ENCODE measurements at regions not wholly inside any gene's neighbourhood (a gene's known extent, or its start where the extent isn't known, plus 50 kb on each side); places are given as distances from the start of the nearest gene placed in this dataset.

DNA sequence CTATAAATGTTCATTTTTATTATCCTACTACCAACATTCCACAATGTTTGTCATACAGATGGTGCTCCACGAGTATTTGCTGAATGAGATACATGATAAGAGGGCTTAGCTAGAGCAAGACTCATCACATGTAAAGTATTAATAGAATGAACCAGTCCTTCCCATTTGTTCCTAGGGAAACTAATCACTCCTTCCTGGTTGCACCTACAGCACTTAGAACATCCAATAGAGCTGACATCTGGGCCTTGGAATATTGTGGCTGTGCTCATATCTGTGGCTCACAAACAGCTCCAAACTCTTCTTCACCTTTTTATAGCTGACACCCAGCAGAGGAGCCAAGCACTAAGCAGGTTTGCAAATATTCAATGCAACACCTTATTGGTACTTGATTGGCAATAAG is 91.9 kb upstream of the C1GALT1 start:
- no peaks in the 10 kb centered on the region for H3K4me1 ChIP-seq (ENCODE audit: low read length)
- no peaks in the 10 kb centered on the region for H3K9me2 ChIP-seq (replicated peaks; ENCODE audit: insufficient read depth, low read length)
- H3K79me2 ChIP-seq (ENCODE audit: low read length), result no peaks in the 10 kb centered on the region
- no peaks in the 10 kb centered on the region for H4K20me1 ChIP-seq (ENCODE audit: insufficient read depth, low read length)
- H3K36me3 ChIP-seq (replicated peaks; ENCODE audit: insufficient read depth, low read length), result no peaks in the 10 kb centered on the region
- DNase-seq, result no peak
- no peak overlapping the region for H2AFZ ChIP-seq (ENCODE audit: low read length)
- no peaks in the 10 kb centered on the region for H3F3A ChIP-seq (ENCODE audit: insufficient read depth, low read length)
- H3K9ac ChIP-seq (ENCODE audit: low read length), result no peak overlapping the region
- H3K27ac ChIP-seq (ENCODE audit: low read length), result no peak overlapping the region
- no peaks in the 10 kb centered on the region for H3K27me3 ChIP-seq (replicated peaks; ENCODE audit: insufficient read depth, low read length)
- H3K4me2 ChIP-seq (ENCODE audit: low read depth, low read length), result no peak overlapping the region
- H3K9me3 ChIP-seq (replicated peaks; ENCODE audit: insufficient read depth, low read length), result no peaks in the 10 kb centered on the region
- H3K4me3 ChIP-seq (ENCODE audit: low read length), result no peak overlapping the region
- TF ChIP-seq EZH2 (optimal IDR thresholded peaks at IDR 0.05; ENCODE audit: low read depth, low read length), result no peak
- TF ChIP-seq, protein P1, sequence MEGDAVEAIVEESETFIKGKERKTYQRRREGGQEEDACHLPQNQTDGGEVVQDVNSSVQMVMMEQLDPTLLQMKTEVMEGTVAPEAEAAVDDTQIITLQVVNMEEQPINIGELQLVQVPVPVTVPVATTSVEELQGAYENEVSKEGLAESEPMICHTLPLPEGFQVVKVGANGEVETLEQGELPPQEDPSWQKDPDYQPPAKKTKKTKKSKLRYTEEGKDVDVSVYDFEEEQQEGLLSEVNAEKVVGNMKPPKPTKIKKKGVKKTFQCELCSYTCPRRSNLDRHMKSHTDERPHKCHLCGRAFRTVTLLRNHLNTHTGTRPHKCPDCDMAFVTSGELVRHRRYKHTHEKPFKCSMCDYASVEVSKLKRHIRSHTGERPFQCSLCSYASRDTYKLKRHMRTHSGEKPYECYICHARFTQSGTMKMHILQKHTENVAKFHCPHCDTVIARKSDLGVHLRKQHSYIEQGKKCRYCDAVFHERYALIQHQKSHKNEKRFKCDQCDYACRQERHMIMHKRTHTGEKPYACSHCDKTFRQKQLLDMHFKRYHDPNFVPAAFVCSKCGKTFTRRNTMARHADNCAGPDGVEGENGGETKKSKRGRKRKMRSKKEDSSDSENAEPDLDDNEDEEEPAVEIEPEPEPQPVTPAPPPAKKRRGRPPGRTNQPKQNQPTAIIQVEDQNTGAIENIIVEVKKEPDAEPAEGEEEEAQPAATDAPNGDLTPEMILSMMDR (IDR thresholded peaks at IDR 0.05; ENCODE audit: low read length), result no peak
- no peak for TF ChIP-seq EZH2phosphoT487 (IDR thresholded peaks at IDR 0.05; ENCODE audit: low read length)

DNA sequence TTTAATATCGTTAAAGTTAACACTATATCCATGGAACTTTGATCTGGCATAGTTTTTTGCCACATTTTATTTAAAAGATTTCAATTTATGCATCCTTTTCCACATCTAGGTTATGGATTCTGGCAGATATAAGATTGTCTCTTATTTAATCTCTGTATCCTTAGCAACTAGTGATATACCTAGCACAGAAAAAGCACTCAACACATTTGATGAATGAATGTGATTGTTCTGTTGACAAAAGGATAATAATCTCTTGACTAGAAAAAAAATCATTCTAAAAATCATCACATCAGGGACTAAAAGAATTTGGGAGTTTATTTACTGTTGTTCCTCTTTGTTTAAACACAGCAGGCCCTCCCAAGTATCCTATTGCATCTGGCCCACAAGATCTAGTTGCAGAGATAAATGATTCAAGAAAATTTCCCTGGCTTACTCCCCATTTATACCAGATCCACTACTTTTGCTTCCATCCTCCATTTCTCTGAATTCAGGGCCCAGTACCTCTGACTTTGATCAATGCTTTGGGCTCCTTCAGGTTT is 84.0 kb upstream of the C1GALT1 start:
- TF ChIP-seq EZH2phosphoT487 (IDR thresholded peaks at IDR 0.05; ENCODE audit: low read length) (no peak), EZH2 (optimal IDR thresholded peaks at IDR 0.05; ENCODE audit: low read depth, low read length) (no peak)
- TF ChIP-seq, protein P1 (IDR thresholded peaks at IDR 0.05; ENCODE audit: low read length), result no peak
- no peak for DNase-seq
- Histone ChIP-seq H3K9me3 (replicated peaks; ENCODE audit: insufficient read depth, low read length) (no peaks in the 10 kb centered on the region), H3K27ac (ENCODE audit: low read length) (no peak overlapping the region), H3K79me2 (ENCODE audit: low read length) (no peaks in the 10 kb centered on the region), H3K4me3 (ENCODE audit: low read length) (no peak overlapping the region), H4K20me1 (ENCODE audit: insufficient read depth, low read length) (no peaks in the 10 kb centered on the region), H3K4me2 (ENCODE audit: low read depth, low read length) (no peak overlapping the region), H2AFZ (ENCODE audit: low read length) (no peak overlapping the region), H3K27me3 (replicated peaks; ENCODE audit: insufficient read depth, low read length) (no peaks in the 10 kb centered on the region), H3K9ac (ENCODE audit: low read length) (no peak overlapping the region), H3K36me3 (replicated peaks; ENCODE audit: insufficient read depth, low read length) (no peaks in the 10 kb centered on the region), H3K9me2 (replicated peaks; ENCODE audit: insufficient read depth, low read length) (no peaks in the 10 kb centered on the region), H3K4me1 (ENCODE audit: low read length) (peaks cover 3% of the 10 kb centered on the region; the same call in 1 of the 2 replicates), H3F3A (ENCODE audit: insufficient read depth, low read length) (no peaks in the 10 kb centered on the region)

GRCh38 chr7:7099584-7100014 is 82.7 kb upstream of the C1GALT1 start:
- Histone ChIP-seq H2AFZ (ENCODE audit: low read length) (no peak overlapping the region), H3K27me3 (replicated peaks; ENCODE audit: insufficient read depth, low read length) (no peaks in the 10 kb centered on the region), H3K4me2 (ENCODE audit: low read depth, low read length) (no peak overlapping the region), H3K4me1 (ENCODE audit: low read length) (peaks cover 3% of the 10 kb centered on the region; the same call in 1 of the 2 replicates), H3K9me3 (replicated peaks; ENCODE audit: insufficient read depth, low read length) (no peaks in the 10 kb centered on the region), H4K20me1 (ENCODE audit: insufficient read depth, low read length) (no peaks in the 10 kb centered on the region), H3K9me2 (replicated peaks; ENCODE audit: insufficient read depth, low read length) (no peaks in the 10 kb centered on the region), H3K36me3 (replicated peaks; ENCODE audit: insufficient read depth, low read length) (no peaks in the 10 kb centered on the region), H3K79me2 (ENCODE audit: low read length) (no peaks in the 10 kb centered on the region), H3K9ac (ENCODE audit: low read length) (no peak overlapping the region), H3K27ac (ENCODE audit: low read length) (no peak overlapping the region), H3F3A (ENCODE audit: insufficient read depth, low read length) (no peaks in the 10 kb centered on the region), H3K4me3 (ENCODE audit: low read length) (no peak overlapping the region)
- TF ChIP-seq EZH2phosphoT487 (IDR thresholded peaks at IDR 0.05; ENCODE audit: low read length), result no peak
- DNase-seq, result no peak

DNA sequence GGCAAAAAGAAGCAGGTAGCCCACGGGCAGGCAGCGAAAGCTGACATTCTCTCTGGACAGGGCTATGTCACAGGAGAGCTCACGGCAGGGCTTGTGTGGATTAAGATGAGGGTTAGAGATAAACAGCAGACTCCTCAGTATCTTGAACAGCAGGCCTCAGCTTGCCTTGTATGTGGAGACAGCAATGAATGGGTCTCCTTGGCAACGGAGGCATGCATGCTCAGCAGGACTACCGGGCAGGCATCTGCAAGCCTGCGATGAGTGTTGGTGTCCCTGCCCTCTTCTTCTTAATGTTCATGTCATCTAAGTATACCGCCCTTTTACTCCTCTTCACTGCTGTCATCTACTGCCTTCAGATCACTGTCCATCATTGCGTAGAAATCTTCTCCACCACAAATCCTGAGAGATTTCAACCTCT is 81.9 kb upstream of the C1GALT1 start:
- H3K9ac ChIP-seq (ENCODE audit: low read length), result no peak overlapping the region
- no peak overlapping the region for H3K4me2 ChIP-seq (ENCODE audit: low read depth, low read length)

More for the DNA sequence above, 81.9 kb upstream of the C1GALT1 start:
- Histone ChIP-seq H2AFZ (ENCODE audit: low read length) (no peak overlapping the region), H3K9me3 (replicated peaks; ENCODE audit: insufficient read depth, low read length) (no peaks in the 10 kb centered on the region), H3K36me3 (replicated peaks; ENCODE audit: insufficient read depth, low read length) (no peaks in the 10 kb centered on the region), H3K4me3 (ENCODE audit: low read length) (no peak overlapping the region), H3K9me2 (replicated peaks; ENCODE audit: insufficient read depth, low read length) (no peaks in the 10 kb centered on the region), H3K27ac (ENCODE audit: low read length) (no peak overlapping the region), H3F3A (ENCODE audit: insufficient read depth, low read length) (no peaks in the 10 kb centered on the region), H3K79me2 (ENCODE audit: low read length) (no peaks in the 10 kb centered on the region), H3K4me1 (ENCODE audit: low read length) (peaks cover 3% of the 10 kb centered on the region; the same call in 1 of the 2 replicates), H3K27me3 (replicated peaks; ENCODE audit: insufficient read depth, low read length) (no peaks in the 10 kb centered on the region), H4K20me1 (ENCODE audit: insufficient read depth, low read length) (no peaks in the 10 kb centered on the region)
- TF ChIP-seq, protein P1 (IDR thresholded peaks at IDR 0.05; ENCODE audit: low read length), result no peak
- TF ChIP-seq EZH2 (optimal IDR thresholded peaks at IDR 0.05; ENCODE audit: low read depth, low read length) (no peak), EZH2phosphoT487 (IDR thresholded peaks at IDR 0.05; ENCODE audit: low read length) (no peak)
- no peak for DNase-seq
